ENCODE measurements at regions not wholly inside any gene's neighbourhood (a gene's known extent, or its start where the extent isn't known, plus 50 kb on each side); places are given as distances from the start of the nearest gene placed in this dataset.

DNA sequence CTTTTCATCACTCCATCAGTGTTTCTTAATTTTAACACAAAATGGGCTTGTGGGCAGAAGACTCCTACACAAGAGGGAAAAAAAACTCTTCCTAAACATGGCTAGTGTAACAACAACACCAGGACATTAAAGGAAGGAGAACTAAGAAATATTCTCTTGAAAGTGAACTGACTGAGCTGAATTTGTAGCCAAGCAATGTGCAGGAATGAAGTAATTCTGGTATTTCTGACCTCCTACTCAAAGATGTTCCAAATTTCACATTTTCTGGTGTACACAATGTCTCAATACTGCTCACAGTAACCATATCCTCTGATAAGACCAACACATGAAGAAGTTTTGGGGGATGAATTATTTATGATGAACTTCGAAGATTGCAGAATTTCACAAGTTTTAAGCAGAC, 357.3 kb downstream of the DUSP6 start:
- H3K4me1 ChIP-seq: no peaks in the 10 kb centered on the region
- H3K9me3 ChIP-seq: no peaks in the 10 kb centered on the region
- no peak for DNase-seq
- intact Hi-C loops (cut with DNase I; ENCODE audit: low total_unique reads): no loop called here
- H3K27me3 ChIP-seq: no peaks in the 10 kb centered on the region
- H3K27ac ChIP-seq: no peak overlapping the region
- H3K4me3 ChIP-seq: no peak overlapping the region
- TF ChIP-seq CTCF (IDR thresholded peaks at IDR 0.05): no peak
- no peak for TF ChIP-seq POLR2A (IDR thresholded peaks at IDR 0.05)
- no peaks in the 10 kb centered on the region for H3K36me3 ChIP-seq (ENCODE audit: low read depth, missing control alignments)
- 34 to 38% methylated on average over 1 of the region's 1 CpG for WGBS, 2 donors

GRCh38 chr12:88994537-88994936, 357.8 kb downstream of the DUSP6 start:
- intact Hi-C loops (cut with DNase I; ENCODE audit: low total_unique reads): no loop called here
- 91 to 92% methylated on average over 2 of the region's 2 CpGs for WGBS, 2 donors

DNA sequence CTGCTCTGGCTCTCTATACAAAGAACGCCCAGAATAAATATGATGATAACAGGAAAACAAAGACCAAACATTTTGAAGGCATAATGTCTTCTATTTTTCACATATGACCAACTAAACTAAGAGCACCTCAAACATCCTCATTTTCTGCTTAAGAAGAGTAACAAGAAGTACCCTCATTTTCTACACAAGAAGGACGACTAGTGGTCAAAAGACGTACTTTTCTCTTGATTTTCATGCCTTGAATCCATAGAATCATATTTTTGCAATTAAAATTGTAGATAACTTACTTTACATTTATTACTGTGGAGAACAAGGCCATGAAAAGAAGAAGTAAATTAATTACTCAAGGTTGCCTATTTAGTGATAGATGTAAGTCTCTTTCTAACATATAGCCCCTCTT, 358.6 kb downstream of the DUSP6 start:
- Histone ChIP-seq H3K4me3 (no peak overlapping the region), H3K4me1 (no peaks in the 10 kb centered on the region), H3K36me3 (ENCODE audit: low read depth, missing control alignments) (no peaks in the 10 kb centered on the region), H3K27ac (no peak overlapping the region), H3K9me3 (no peaks in the 10 kb centered on the region), H3K27me3 (no peaks in the 10 kb centered on the region)
- 27 to 33% methylated on average over 3 of the region's 3 CpGs for WGBS, 2 donors
- intact Hi-C loops (cut with DNase I; ENCODE audit: low total_unique reads): no loop called here
- no peak for DNase-seq
- TF ChIP-seq CTCF (IDR thresholded peaks at IDR 0.05) (peak; percentile 39 to 59 (median 50)), POLR2A (IDR thresholded peaks at IDR 0.05) (no peak)

More at GRCh38 chr12:88994537-88994936, 357.8 kb downstream of the DUSP6 start:
- no peaks in the 10 kb centered on the region for H3K36me3 ChIP-seq (ENCODE audit: low read depth, missing control alignments)
- no peaks in the 10 kb centered on the region for H3K4me1 ChIP-seq
- H3K4me3 ChIP-seq: no peak overlapping the region
- H3K27me3 ChIP-seq: no peaks in the 10 kb centered on the region
- DNase-seq: no peak
- TF ChIP-seq POLR2A (IDR thresholded peaks at IDR 0.05): no peak
- H3K9me3 ChIP-seq: no peaks in the 10 kb centered on the region
- H3K27ac ChIP-seq: no peak overlapping the region

DNA sequence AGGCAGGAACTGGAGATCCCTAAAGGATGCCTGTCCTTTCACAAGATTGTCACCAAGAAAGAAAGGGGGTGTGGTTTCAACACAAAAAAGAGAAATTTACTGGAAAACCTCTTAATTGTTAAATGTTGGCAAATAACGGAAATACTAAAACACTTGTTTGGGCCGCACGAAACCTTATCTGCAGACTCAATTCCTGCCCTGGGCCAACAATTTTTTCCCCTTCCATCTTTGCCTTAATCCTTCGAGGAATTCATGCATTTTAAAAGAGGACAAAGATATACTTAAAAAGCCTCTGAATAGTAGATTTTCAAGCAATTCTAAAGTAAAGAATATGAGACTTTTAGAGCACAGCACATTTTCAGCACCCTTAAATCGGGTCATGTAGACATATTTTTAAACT, 366.2 kb downstream of the DUSP6 start:
- 57 to 69% methylated on average over 5 of the region's 5 CpGs for WGBS, 2 donors
- TF ChIP-seq POLR2A (IDR thresholded peaks at IDR 0.05) (no peak), CTCF (IDR thresholded peaks at IDR 0.05) (no peak)
- DNase-seq: no peak
- Histone ChIP-seq H3K27ac (no peak overlapping the region), H3K4me3 (no peak overlapping the region), H3K9me3 (no peaks in the 10 kb centered on the region), H3K36me3 (ENCODE audit: low read depth, missing control alignments) (no peaks in the 10 kb centered on the region), H3K4me1 (no peaks in the 10 kb centered on the region), H3K27me3 (no peaks in the 10 kb centered on the region)
- intact Hi-C loops (cut with DNase I; ENCODE audit: low total_unique reads): no loop called here

DNA sequence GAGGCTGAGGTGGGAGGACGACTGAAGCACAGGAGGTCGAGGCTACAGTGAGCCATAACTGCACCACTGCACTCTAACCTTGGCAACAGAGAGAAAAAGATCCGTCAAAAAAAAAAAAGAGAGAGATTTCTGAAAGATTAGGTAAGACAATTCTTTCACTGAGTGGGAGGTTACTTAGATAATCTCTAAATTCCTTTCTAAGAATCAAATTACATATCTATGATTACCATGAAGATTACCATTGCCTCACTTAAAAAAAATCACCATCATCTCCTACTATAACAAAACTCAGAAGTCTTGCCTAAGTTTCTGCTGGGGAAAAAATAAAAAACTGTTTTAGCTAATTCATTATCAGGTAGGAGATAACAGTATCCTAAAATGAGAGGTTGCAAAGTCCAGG, 366.7 kb downstream of the DUSP6 start:
- H3K27me3 ChIP-seq: no peaks in the 10 kb centered on the region
- H3K4me1 ChIP-seq: no peaks in the 10 kb centered on the region
- TF ChIP-seq CTCF (IDR thresholded peaks at IDR 0.05) (no peak), POLR2A (IDR thresholded peaks at IDR 0.05) (no peak)
- H3K9me3 ChIP-seq: no peaks in the 10 kb centered on the region
- H3K36me3 ChIP-seq (ENCODE audit: low read depth, missing control alignments): no peaks in the 10 kb centered on the region
- no peak for DNase-seq
- H3K27ac ChIP-seq: no peak overlapping the region
- WGBS, 2 donors: 73 to 84% methylated on average over 3 of the region's 3 CpGs
- intact Hi-C loops (cut with DNase I; ENCODE audit: low total_unique reads): no loop called here
- no peak overlapping the region for H3K4me3 ChIP-seq
